Renal cortical epithelial cell (primary cell): ENCODE measurements at regions not wholly inside any gene's neighbourhood (a gene's known extent, or its start where the extent isn't known, plus 50 kb on each side); places are given as distances from the start of the nearest gene placed in this dataset.
A peak's percentile ranks its signal among the peaks of the same experiment; 100 is the strongest.
"Not testable (repeated sequence)": the region's sequence is repeated elsewhere in the genome, so short reads cannot be mapped to it uniquely, and the experiment has no call there.

ENCODE experiments used
- DNase-seq: peaks from one replicate; pipeline ENCODE4 v3.0.0-alpha.2; 2011; ENCODE audit warnings: low read depth

DNA sequence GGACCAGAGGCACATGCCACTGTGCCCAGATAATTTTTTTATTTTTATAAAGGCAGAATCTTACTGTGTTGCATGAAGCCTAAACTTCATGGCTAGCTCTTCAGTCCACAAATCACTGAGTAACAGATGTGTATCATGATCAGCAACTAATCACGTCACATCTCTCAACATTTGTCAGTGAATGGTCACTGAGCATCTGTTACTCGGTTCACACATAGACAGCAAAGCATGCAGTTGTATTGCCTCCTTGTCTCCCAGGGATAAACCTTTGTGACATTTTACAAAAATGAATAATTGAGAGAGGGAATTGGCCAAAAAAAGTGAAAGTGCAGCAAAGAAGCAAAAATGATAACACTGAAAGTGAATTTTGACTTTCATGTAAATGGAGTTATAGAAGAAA lies 85.9 kb upstream of the BTG1 start:
- not testable (repeated sequence) for DNase-seq

DNA sequence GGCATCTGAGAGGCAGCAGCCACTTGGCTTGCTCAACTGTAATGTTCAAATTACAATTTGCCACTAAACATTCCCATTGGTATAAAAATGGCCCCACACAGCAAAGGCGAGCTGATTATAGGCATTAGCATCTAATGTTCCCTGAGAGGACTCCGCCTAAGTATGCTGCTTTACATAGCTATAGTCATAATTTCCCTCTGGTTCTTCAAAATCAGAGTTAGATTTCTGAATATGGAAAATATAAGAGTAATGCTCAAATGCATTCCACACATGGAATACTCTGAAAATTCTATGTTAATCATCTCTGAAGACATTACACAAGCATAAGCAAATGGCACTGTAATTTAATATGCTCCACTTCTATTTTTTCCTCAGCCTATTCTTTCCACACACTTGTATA lies 83.7 kb upstream of the BTG1 start:
- DNase-seq: no peak

DNA sequence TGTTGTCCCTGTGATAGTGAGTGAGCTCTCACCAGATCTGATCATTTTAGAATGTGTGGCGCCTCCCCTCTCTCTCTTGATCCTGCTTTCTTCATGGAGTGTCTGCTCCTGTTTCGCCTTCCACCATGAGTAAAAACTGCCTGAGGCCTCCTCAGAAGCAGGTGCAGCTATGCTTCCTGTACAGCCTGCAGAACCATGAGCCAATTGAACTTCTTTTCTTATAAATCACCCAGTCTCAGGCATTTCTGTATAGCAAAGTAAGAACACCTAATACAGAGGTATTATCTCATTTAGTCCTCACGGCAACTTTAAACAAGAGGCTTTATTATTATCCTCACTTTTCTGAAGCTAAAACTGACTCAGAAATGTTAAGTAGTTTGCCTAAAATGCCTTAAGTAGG lies 81.3 kb upstream of the BTG1 start:
- DNase-seq: no peak

DNA sequence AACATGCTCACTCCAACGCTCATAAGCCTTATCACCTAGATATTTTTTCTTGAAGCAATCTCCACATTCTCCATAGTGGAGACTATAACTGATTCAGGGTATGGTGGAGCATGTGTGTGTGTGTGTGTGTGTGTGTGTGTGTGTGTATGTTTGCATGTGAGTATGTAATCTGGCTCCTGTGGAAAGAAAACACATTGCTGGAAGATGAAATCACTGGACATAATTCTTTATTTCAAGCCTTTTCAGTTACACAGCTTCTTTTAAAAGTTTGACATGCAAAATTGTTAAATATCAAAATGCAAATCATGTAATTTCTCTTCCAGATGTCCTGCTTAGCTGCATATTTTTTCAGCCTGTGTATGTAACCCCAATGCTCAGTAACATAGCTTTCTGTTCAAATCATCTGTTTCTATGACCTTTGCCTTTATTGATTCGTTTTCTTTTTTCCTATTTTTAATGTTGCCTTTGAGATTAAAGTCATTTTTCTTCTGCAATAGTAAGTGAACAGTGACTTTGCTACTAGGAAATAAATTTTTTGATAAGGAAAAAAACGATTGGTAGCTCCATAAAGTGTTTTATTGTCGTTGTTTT lies 80.5 kb upstream of the BTG1 start:
- no peak for DNase-seq

DNA sequence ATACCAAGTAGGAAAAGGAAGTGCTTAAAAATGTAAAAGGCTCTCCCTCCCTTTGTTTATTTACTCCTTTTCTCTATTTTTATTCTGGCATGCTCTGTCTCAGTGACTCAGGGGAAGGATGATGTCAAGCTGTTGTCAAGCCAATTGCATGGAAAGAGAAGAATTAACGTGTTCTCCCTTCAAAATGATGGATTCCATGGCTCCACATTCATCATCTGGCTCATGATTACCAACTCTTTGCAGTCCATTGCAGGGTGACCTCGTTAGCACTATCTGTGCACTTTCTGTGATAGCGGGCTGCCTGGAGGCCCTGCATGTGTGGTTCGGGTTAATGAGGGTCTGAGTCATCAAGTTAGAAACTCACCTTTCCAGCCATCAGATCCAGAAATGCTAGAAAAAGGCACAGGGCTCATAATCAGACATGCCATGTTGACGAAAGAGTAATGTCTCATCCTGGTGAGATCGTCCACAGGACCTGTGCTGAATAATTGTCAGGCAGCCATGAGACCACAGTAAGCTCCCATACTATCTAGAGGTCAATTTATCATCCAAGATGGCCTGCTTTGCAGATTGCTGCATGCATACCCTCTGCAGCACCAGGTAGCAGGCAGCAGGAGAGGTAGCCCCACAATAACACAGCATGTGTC lies 79.2 kb upstream of the BTG1 start:
- DNase-seq: peak; percentile 23

DNA sequence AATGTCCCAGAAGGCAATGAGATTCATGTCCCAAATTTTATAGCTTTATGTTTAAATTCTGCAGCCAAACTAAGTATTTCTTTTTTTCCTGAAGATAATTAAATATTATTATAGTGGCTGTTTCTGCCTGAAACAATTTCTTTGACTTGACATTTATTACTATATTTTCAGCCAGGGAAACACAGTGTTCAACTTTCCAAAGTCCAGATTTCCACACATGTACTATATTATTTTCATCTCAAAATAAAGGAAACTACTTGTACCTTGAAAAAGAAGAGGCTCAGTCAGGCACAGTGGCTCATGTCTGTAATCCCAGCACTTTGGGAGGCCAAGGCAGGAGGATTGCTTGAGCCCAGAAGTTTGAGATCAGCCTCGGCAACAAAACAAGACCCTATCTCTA lies 77.8 kb upstream of the BTG1 start:
- no peak for DNase-seq

DNA sequence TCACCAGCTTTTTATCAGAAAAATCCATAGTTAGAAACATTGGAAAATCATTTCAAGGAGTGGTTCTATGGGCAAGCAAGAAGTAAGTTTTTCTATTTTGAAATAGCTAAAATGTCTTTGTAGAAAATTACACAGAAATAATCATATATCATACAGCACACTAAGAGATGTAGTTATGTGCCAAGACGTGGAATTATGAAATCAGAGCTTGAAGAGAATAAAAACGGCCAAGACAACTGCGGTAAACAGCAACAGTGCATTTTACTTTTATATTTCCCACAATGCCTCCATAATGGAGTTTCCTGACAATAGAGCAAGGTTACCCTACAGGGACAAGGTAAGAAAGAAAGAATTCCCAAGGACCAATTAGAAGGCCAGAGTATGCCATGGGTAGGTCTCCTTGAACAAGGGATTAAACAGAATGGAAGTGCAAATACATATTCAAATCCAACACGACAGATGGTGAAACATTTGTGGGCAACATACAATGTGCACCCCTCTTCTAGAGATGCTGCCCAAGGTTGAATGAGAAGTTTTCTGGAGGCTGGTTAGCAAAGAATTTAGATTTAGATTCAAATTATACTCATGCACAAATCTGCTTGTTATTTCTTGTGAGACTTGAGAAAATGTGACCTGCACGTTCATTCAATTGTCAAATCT lies 76.1 kb upstream of the BTG1 start:
- no peak for DNase-seq

DNA sequence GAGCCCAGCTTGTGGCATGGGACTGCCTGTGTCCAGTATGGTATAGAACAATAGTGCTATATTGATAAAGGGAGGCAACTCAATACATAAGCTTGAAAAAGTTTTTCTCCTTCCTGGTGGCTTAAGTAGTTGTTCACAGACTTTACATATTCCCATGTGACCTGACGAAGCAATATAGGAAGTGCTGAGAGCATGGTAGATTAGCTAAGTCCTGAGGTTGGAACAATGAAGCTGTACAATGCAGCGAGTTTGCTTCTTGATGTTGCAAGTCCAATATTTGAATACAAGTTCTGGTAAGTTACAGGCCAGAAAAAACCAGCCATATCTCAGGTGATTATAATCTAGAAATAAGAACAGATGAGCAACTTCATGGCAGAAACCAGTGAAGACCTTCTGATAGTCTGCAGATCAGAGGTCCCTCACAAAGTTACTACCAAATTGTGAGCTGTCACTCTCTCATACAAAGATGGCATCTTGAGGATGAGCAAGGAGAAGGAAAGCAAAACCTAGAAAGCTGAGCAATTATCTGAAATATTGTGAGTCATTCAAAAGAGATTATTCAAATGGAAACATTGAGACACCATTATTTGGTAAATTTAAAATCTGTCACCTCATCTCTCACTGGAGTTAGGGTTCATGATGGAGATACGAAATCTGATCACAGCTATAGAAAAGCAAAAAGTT lies 72.9 kb upstream of the BTG1 start:
- no peak for DNase-seq

DNA sequence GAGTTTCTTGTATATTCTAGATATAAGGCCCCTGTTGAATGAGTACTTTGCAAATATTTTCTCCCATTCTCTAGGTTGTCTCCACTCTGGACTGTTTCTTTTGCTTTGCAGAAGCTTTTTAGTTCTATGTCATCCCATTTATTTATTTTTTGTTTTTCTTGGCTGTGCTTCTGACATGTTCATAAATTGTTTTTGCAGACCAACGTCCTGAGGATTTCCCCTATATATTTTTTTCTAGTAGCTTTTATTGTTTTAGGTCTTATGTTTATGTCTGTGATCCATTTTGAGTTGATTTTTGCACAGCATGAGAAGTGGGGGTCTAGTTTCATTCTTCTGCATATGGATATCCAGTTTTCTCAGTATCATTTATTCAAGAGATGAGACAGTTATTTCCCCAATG lies 70.4 kb upstream of the BTG1 start:
- DNase-seq: no peak

DNA sequence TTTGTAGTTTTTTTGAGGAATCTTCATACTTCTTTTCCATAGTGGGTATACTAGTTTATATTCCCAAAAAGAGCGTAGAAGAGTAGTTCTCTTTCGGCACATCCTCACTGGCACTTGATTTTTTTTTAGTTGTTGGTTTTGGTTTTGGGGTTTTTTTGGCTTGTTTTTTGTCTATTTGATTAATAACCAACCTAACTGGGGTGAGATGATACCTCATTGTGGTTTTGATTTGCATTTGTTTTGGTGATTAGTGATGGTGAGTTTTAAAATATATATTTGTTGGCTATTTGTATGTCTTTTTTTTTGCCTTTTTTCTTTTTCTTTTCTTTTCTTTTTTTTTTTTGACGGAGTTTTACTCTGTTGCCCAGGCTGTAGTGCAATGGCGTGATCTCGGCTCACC lies 69.7 kb upstream of the BTG1 start:
- no peak for DNase-seq

DNA sequence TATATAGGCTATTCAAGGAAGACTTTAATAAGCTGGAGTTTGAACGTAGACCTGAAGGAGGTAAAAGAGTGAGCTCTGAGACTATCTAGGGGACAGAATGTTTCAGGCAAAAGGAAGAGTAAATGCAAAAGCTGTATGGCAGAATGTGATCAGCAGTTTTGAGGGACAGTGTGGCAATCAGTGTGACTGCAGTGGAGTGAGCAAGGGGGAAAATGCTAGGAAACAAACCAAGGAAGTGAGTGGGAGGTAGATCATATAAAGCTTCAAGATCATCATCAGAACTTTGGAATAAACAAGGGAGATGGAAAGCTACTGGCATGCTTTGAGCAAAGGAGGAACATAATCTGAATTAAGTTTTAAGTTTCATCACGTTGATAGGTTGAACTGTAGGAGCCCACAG lies 67.5 kb upstream of the BTG1 start:
- no peak for DNase-seq

DNA sequence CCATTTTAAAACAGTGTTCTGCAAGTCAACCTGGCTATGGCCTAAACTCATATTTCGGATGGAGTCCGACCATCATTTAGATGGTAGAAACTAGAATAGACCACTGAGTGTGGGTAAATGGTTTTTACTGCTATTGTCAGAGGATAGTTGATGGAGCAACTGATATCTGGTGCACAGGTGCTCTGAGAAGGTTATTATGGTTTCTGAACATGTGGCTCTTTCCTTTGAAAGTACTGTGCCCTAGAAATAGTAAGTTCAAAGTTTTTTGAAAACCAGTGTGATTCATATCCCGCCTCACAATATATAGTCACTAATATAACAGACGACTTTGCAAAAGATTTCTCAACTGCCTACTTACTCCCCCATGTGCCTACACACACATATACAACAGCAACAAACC lies 64.4 kb upstream of the BTG1 start:
- DNase-seq: no peak

DNA sequence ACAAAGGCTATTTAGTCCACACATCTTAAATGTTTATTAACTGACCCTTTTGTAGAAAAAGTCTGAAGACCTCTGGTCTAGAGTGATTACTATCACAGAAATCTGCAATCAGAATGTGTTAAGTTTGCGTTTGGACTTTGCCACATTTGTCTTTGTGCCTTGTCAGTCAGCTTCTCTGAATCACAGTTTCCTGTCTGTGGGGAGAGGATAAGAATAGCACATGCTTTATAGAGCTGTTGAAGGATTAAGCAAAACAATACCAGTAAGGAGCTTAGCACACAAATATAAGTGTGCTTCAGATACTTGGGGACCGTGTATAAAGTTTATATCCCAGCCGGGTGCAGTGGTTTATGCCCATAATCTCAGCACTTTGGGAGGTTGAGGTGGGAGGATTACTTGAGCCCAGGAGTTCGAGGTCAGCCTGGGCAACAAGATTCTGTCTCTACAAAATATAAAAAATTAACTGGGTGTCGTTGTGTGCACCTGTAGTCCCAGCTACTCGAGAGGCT lies 63.0 kb upstream of the BTG1 start:
- DNase-seq: peak; percentile 72

DNA sequence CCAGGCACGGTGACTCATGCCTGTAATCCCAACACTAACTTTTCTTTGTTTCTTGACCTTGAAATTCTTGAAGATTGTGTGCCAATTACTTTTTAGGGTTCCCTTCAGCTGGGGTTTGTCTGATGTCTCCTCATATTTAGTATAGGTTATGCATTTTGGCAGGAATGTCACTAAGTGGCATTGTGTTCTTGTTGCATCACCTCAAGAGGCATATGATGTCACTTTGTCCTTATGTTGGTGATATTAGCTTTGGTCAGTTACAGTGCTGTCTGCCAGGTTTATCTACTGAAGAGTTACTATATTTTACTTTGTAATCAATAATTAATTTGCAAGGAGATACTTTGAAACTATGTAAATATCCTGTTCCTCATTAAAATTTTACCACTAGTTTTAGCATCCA lies 61.0 kb upstream of the BTG1 start:
- DNase-seq: no peak

DNA sequence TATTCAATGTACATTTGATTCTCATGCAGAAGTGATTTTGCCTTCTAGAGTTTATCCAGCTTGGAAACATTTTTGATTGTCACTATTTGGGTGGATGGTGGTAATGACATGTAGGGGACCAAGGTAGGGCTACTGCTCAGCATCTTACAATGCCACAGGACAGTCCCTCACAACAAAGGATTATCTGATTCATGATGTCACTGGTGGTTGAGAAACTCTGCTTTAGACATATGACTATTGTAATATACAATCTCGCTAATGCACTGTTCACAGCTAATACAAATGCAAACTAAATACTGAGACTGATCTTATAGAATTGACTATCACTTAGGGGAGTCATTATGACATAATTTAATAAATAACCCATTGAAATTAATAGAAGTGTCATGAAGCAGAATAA lies 60.4 kb upstream of the BTG1 start:
- DNase-seq: no peak

DNA sequence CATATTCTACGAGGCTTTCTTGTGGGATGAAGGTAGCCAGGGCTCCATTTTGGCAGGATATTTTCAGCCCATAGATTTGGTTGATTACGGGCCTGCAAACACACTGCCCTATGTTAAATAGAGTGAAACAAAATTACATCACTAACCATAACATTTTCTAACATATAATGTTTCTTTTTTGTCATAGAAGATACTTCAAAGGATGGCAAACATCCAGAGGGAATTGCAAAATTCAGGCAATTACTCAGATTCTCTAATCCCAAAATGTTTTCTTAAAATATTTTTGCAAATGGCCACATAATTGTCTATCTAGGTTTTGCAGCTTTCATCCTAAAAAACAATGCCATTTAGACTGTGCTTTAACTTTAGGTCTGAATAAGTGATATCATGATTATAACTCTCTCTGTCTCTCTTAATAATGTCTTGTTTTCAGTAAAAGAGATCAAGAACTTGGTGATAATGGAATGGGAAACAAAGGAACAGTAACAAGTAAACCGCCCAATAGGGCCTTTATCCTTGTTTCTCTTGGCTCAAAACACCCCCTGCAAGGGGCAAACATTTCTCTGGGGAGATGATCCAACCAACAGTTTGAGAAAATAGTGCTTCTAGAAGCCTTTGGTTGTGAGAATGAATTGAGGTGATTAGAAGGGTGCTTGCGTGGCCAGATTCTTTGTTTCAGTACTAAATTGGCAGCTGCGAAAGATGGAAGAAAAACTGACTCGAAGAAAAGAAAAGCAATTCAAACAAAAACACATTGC lies 54.4 kb upstream of the BTG1 start:
- DNase-seq: no peak

DNA sequence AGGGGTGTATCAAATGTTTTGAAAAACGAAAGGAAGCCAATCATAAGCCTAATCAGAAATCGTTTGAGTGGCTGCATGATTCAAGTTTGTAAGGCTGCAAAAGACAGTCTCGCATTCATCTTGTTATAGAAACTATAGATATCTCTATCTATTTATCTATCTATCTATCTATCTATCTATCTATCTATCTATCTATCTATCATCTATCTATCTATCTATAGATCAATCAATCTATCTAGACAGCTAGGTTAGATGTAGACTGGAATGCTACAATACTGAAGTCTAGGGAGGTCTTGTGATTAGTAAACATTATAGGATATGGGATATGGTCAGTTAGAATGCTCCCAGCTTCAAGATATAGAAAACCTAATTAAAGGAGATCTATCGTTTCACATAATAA lies 52.2 kb upstream of the BTG1 start:
- no peak for DNase-seq

DNA sequence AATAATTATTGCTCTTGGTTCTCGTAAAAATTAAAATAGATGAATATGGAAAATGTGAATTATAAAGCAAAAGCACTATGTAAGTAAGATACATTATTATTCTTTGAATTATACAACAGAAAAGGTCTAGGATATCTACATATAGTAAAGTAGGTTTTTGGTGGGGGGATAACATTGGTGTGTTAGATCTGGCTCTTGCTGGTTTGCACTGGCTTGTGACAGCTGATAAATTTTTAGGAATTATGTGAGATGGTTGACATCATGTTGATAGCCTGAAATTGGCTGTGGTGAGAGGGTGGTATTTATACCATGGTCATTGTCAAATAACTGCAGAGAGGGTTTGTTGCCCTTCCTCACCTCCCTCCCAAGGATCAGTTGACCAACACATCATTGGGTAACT lies 50.7 kb upstream of the BTG1 start:
- no peak for DNase-seq
